Gastrocnemius medialis (tissue), 4 donors: ENCODE measurements at regions not wholly inside any gene's neighbourhood (a gene's known extent, or its start where the extent isn't known, plus 50 kb on each side); places are given as distances from the start of the nearest gene placed in this dataset.

Experiments
- CTCF ChIP-seq, 5 experiments: fragments of 450-650 bp in 3 of 5; fragments of 200-600 bp in 2 of 5; sonication (generic) in 2 of 5; IDR thresholded peaks in 4 of 5; conservative IDR thresholded peaks in 1 of 5; 1 replicate in 4 of 5; 2 replicates in 1 of 5; pipeline ENCODE4 v1.5.1; 2016 to 2019; ENCODE audit warnings: antibody characterized with exemption in 5 of 5, mild to moderate bottlenecking in 3 of 5, moderate library complexity in 3 of 5
- POLR2A ChIP-seq, 2 donors: fragments of 450-650 bp; IDR thresholded peaks; one replicate each; pipeline ENCODE4 v1.6.1; 2017; ENCODE audit warnings: antibody characterized with exemption in 2 of 2, mild to moderate bottlenecking in 2 of 2, moderate library complexity in 2 of 2

- TF ChIP-seq CTCF (IDR thresholded peaks at IDR 0.05 in 4 of 5, conservative IDR thresholded peaks at IDR 0.05 in 1 of 5) (no peak), POLR2A (IDR thresholded peaks at IDR 0.05) (no peak)
Observed at GRCh38 chr3:73796382-73796781, 171.6 kb upstream of the PDZRN3 start.
